ENCODE measurements at regions not wholly inside any gene's neighbourhood (a gene's known extent, or its start where the extent isn't known, plus 50 kb on each side); places are given as distances from the start of the nearest gene placed in this dataset.

DNA sequence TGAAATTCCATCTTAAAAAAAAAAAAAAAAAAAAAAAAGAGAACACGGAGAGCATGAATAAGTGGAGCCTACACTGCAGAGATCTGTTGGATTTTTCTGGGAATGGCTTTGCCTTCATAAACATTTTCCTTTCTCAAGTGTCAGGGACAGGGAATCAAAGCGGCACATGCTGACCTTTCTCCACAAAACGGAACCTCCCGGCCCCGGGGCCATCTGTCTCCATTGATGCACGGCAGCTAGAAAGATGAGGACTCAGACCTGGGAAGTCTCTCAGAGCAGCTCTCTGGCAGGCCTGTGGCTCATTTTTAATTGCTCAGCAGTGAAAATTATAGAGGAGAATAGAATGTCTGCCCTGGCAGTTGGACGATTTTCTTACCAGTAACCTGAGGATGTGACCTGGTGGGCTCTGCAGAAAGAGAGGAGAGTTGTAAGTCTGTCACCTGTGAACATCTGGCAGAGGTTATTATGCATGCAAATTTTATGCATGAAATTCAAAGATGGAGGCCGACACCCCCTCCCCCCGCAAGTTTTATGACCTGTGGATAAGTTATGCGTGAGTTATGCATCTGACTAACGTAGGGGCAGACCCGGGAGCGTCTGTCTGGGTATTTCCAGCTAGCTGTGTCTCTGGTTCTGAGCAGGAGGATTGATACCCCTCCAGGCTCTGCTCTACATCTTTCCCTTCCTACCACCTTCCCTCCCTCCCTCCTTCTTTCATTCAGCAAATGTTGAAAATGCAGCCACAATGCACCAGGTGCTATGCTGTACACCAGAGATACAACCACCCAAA lies 352.5 kb downstream of the CDH26 start:
- no peak for TF ChIP-seq POLR2A (IDR thresholded peaks at IDR 0.05; ENCODE audit: low read depth, low read length)
- no peak for TF ChIP-seq TAF1 (IDR thresholded peaks at IDR 0.05; ENCODE audit: low read depth, low read length)
- no peak for TF ChIP-seq PAX5 (IDR thresholded peaks at IDR 0.05; ENCODE audit: insufficient read depth, low read length, severe bottlenecking)
- no peak for TF ChIP-seq SPI1 (IDR thresholded peaks at IDR 0.05; ENCODE audit: low read depth, low read length)

Measured in GM12891 (cell line).